Esophagus (tissue), 2 donors: ENCODE measurements at regions not wholly inside any gene's neighbourhood (a gene's known extent, or its start where the extent isn't known, plus 50 kb on each side); places are given as distances from the start of the nearest gene placed in this dataset.

Experiments
- H3K27ac ChIP-seq, 2 donors: one replicate each; pipeline ENCODE4 v1.5.1; 2013; ENCODE audit warnings: low read depth in 2 of 2, mild to moderate bottlenecking in 2 of 2, inconsistent platforms in 1 of 2, low read length in 1 of 2, moderate library complexity in 1 of 2
- H3K27me3 ChIP-seq, 2 donors: one replicate each; pipeline ENCODE4 v1.6.1; 2013; ENCODE audit warnings: low read length in 2 of 2, control low read depth in 1 of 2, mild to moderate bottlenecking in 1 of 2; ENCODE audit not compliant: insufficient read depth in 2 of 2, control insufficient read depth in 1 of 2
- H3K36me3 ChIP-seq, 2 donors: one replicate each; pipeline ENCODE4 v1.6.1; 2013; ENCODE audit warnings: low read length in 1 of 2; ENCODE audit not compliant: control insufficient read depth in 2 of 2, insufficient read depth in 2 of 2
- H3K4me1 ChIP-seq, 2 donors: one replicate each; pipeline ENCODE4 v1.6.1; 2013; ENCODE audit warnings: low read length in 1 of 2; ENCODE audit not compliant: control insufficient read depth in 2 of 2, insufficient read depth in 2 of 2
- H3K4me3 ChIP-seq, 2 donors: one replicate each; pipeline ENCODE4 v1.5.1; 2013; ENCODE audit warnings: low read length in 2 of 2, mild to moderate bottlenecking in 2 of 2, low read depth in 1 of 2, moderate library complexity in 1 of 2
- H3K9me3 ChIP-seq, 2 donors: one replicate each; pipeline ENCODE4 v1.6.1; 2013; ENCODE audit warnings: mild to moderate bottlenecking in 2 of 2, low read depth in 1 of 2, low read length in 1 of 2, moderate library complexity in 1 of 2; ENCODE audit not compliant: control insufficient read depth in 2 of 2, insufficient read depth in 1 of 2
- WGBS, 2 donors: extraction: QIAGEN DNeasy Blood & Tissue Kit; methylation state at CpG; one replicate each; pipeline ENCODE4 v1.1.7; 2013; 5-methylcytosine and 5-hydroxymethylcytosine counted together
- donor health status: healthy with polysubstance abuse.
- donor health status: Bipolar disorder and iron deficiency.

DNA sequence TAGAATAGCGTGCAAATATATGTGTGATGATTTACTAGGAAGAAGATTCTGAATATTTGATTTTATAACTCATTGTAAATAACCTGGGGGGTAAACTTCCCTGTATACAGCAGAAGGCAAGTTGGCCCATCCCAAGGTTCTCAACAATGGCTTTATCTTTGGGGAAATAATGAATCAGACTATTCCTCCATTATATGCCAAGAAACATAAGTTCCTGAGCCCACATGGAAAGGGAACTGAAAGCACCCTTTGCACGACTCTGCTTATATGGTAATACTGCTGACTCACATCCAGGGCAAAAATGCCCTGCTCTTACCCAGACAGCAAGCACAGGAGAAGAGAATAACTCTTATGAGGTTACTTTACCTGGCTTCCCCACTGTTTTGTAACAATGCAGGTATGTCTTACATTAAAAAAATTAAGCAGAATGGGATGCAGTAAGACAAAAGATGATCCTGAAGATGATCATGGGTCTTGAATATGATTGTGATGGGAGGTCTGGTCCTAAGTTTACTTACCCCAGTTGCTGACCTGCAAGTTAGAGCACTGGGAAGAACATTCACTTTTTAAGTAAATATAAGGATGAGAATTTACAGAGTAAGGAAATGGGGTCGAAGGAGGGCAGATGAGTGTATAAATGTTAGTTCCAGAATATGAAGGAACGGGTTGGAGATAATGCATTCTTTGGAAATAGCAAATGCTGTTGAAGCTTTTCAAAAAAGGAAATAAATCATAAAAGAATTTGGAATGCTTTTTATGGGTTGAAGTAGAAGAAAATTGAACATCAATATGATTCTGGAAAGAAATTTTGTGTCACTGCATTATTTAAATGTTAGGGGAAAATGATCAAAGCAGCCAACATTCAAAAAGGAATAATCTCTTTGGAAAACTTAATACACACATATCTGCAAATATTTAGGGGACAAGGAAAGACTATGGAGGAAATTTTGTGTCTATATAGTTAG, 428.4 kb upstream of the MPDZ start:
- no peaks in the 10 kb centered on the region for H3K4me1 ChIP-seq
- H3K27ac ChIP-seq = no peak overlapping the region
- no peaks in the 10 kb centered on the region for H3K36me3 ChIP-seq
- H3K9me3 ChIP-seq = no peaks in the 10 kb centered on the region
- 63 to 67% methylated on average over 4 of the region's 4 CpGs for WGBS, 2 donors
- no peak overlapping the region for H3K4me3 ChIP-seq
- no peaks in the 10 kb centered on the region for H3K27me3 ChIP-seq

- Histone ChIP-seq H3K36me3 (no peaks in the 10 kb centered on the region), H3K9me3 (no peaks in the 10 kb centered on the region), H3K27ac (no peak overlapping the region), H3K4me3 (no peak overlapping the region), H3K4me1 (no peaks in the 10 kb centered on the region), H3K27me3 (no peaks in the 10 kb centered on the region)
- WGBS, 2 donors = 49 to 58% methylated on average over 6 of the region's 6 CpGs
Observed at GRCh38 chr9:13705918-13706317, 426.4 kb upstream of the MPDZ start.

GRCh38 chr9:13705373-13705772, 425.9 kb upstream of the MPDZ start:
- no peak overlapping the region for H3K4me3 ChIP-seq
- no peaks in the 10 kb centered on the region for H3K9me3 ChIP-seq
- H3K27me3 ChIP-seq = no peaks in the 10 kb centered on the region
- H3K36me3 ChIP-seq = no peaks in the 10 kb centered on the region
- WGBS, 2 donors = 66 to 68% methylated on average over 3 of the region's 3 CpGs
- no peaks in the 10 kb centered on the region for H3K4me1 ChIP-seq
- H3K27ac ChIP-seq = no peak overlapping the region

GRCh38 chr9:13690595-13690994, 411.1 kb upstream of the MPDZ start:
- Histone ChIP-seq H3K27ac (no peak overlapping the region), H3K27me3 (no peaks in the 10 kb centered on the region), H3K4me1 (no peaks in the 10 kb centered on the region), H3K4me3 (no peak overlapping the region), H3K9me3 (peaks cover 0 to 3% of the 10 kb centered on the region in 2 donors), H3K36me3 (no peaks in the 10 kb centered on the region)
- 95 to 96% methylated on average over 1 of the region's 1 CpG for WGBS, 2 donors

GRCh38 chr9:13689925-13690324, 410.4 kb upstream of the MPDZ start:
- H3K4me1 ChIP-seq = no peaks in the 10 kb centered on the region
- peaks cover 0 to 3% of the 10 kb centered on the region in 2 donors for H3K9me3 ChIP-seq
- no peak overlapping the region for H3K4me3 ChIP-seq
- WGBS, 2 donors = 60 to 75% methylated on average over 2 of the region's 2 CpGs
- H3K27me3 ChIP-seq = no peaks in the 10 kb centered on the region
- H3K36me3 ChIP-seq = no peaks in the 10 kb centered on the region
- H3K27ac ChIP-seq = no peak overlapping the region

GRCh38 chr9:13688990-13689600, 409.6 kb upstream of the MPDZ start:
- Histone ChIP-seq H3K36me3 (no peaks in the 10 kb centered on the region), H3K9me3 (peaks cover 0 to 3% of the 10 kb centered on the region in 2 donors), H3K27me3 (no peaks in the 10 kb centered on the region), H3K4me3 (no peak overlapping the region), H3K4me1 (no peaks in the 10 kb centered on the region), H3K27ac (no peak overlapping the region)
- 63 to 81% methylated on average over 1 of the region's 1 CpG for WGBS, 2 donors

DNA sequence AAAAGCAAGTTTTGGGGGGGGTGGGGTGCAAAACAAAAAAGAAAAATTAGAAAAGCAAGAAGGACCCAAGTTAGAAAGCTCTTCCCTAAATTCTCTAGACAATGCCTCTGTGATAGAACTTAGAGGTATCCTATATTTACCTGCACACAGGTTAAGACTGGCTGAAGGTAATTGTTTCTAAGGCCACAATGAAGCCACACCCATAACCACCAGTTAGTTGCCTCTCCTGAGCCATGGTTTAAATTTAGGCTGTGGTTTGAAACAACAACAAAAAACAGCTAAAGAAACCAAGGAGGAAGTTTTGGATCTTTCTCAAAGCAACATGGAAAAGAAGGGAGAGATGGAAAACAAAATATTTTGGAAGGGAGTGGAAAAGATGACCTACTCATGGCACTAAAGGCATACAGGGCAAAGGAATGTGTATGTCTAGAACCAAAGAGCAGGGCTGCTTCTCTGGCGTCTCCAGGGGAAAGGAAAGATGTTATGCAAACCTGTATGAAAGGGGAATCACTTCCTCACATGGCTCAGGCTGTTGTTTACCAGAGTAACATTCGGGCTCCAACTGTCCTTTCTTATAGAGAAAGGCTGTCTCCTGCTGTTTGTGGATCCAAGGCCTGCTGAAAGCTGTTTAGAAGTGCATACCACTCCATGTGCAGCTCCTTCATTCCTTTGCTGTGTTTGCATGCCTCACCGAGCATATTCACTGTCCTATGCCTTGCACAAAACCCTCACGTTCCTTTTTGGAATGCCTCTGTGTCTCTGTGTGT, 408.9 kb upstream of the MPDZ start:
- Histone ChIP-seq H3K9me3 (peaks cover 2 to 3% of the 10 kb centered on the region in 2 donors), H3K27ac (no peak overlapping the region), H3K36me3 (no peaks in the 10 kb centered on the region), H3K27me3 (no peaks in the 10 kb centered on the region), H3K4me1 (no peaks in the 10 kb centered on the region), H3K4me3 (no peak overlapping the region)
- 68 to 72% methylated on average over 4 of the region's 4 CpGs for WGBS, 2 donors

- Histone ChIP-seq H3K36me3 (no peaks in the 10 kb centered on the region), H3K4me1 (no peaks in the 10 kb centered on the region), H3K27me3 (no peaks in the 10 kb centered on the region), H3K4me3 (no peak overlapping the region), H3K27ac (no peak overlapping the region), H3K9me3 (peaks cover 3% of the 10 kb centered on the region in 2 donors)
- 42 to 51% methylated on average over 2 of the region's 2 CpGs for WGBS, 2 donors
Observed at GRCh38 chr9:13684656-13685055, 405.2 kb upstream of the MPDZ start.

DNA sequence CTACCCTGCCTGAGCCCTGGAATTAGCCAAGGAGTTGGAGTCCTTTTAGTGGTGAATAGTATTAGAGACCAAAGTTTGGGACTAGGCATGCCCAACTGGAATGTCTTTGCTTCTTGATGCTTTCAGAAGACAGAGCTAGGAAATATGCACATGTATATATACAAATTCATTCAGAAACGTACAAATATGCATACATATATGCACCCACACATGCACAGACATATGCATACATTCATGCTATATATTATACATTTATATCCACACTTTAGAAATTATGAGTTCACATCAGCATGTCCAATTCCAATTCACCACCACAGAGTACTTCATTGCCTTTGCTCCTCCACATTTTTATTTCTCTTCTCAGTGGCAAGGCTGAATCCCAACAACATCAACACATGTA, 398.3 kb upstream of the MPDZ start:
- H3K4me3 ChIP-seq = no peak overlapping the region
- no peaks in the 10 kb centered on the region for H3K27me3 ChIP-seq
- H3K27ac ChIP-seq = no peak overlapping the region
- H3K4me1 ChIP-seq = no peaks in the 10 kb centered on the region
- H3K36me3 ChIP-seq = no peaks in the 10 kb centered on the region
- H3K9me3 ChIP-seq = no peaks in the 10 kb centered on the region
- WGBS, 2 donors = 42 to 76% methylated on average over 1 of the region's 1 CpG
